Heart left ventricle (tissue), 16 donors: ENCODE measurements at regions not wholly inside any gene's neighbourhood (a gene's known extent, or its start where the extent isn't known, plus 50 kb on each side); places are given as distances from the start of the nearest gene placed in this dataset.
"Not testable (repeated sequence)": the region's sequence is repeated elsewhere in the genome, so short reads cannot be mapped to it uniquely, and the experiment has no call there.

Source experiments
- ATAC-seq, 4 donors: fragments of 200-7000 bp; cut with Tn5 transposase; one replicate each; pipeline ENCODE4 v1.9.1; 2020 to 2022; ENCODE audit warnings: moderate library complexity in 4 of 4, mild to moderate bottlenecking in 3 of 4, moderate number of reproducible peaks in 1 of 4
- DNase-seq, 5 donors: peaks; one replicate each; pipeline ENCODE4 v3.0.0-alpha.2; 2020
- H3K27ac ChIP-seq, 12 donors: fragments of 200-600 bp; sonication (generic) in 4 of 12; one replicate each; pipeline versions ENCODE4 v1.5.0 to v1.8.0; 2016 to 2022; ENCODE audit warnings: mild to moderate bottlenecking in 2 of 12
- H3K27me3 ChIP-seq, 9 donors: fragments of 200-600 bp; sonication (generic) in 2 of 9; one replicate each; pipeline versions ENCODE4 v1.5.1 to v1.8.0; 2016 to 2022; ENCODE audit warnings: mild to moderate bottlenecking in 3 of 9
- H3K36me3 ChIP-seq, 9 donors: fragments of 200-600 bp; sonication (generic) in 2 of 9; one replicate each; pipeline versions ENCODE4 v1.5.0 to v1.8.0; 2018 to 2022; ENCODE audit warnings: mild to moderate bottlenecking in 2 of 9
- H3K4me1 ChIP-seq, 12 donors: fragments of 200-600 bp; sonication (generic) in 4 of 12; one replicate each; pipeline versions ENCODE4 v1.5.0 to v1.8.0; 2016 to 2022; ENCODE audit warnings: mild to moderate bottlenecking in 3 of 12
- H3K4me3 ChIP-seq, 12 donors: fragments of 200-600 bp; sonication (generic) in 4 of 12; one replicate each; pipeline versions ENCODE4 v1.5.0 to v1.8.0; 2017 to 2022; ENCODE audit warnings: mild to moderate bottlenecking in 9 of 12, moderate library complexity in 4 of 12
- H3K9me3 ChIP-seq, 12 donors: fragments of 200-600 bp; sonication (generic) in 4 of 12; one replicate each; pipeline versions ENCODE4 v1.5.0 to v1.8.0; 2016 to 2022; ENCODE audit warnings: mild to moderate bottlenecking in 1 of 12
- CTCF ChIP-seq, 12 donors: fragments of 200-600 bp; sonication (generic) in 4 of 12; IDR thresholded peaks; one replicate each; pipeline versions ENCODE4 v1.5.0 to v1.8.0; 2018 to 2022; ENCODE audit warnings: antibody characterized with exemption in 12 of 12, mild to moderate bottlenecking in 5 of 12
- POLR2A ChIP-seq, 2 donors: fragments of 450-650 bp; IDR thresholded peaks; one replicate each; pipeline ENCODE4 v1.6.1; 2017; ENCODE audit warnings: antibody characterized with exemption in 2 of 2, mild to moderate bottlenecking in 2 of 2, moderate library complexity in 2 of 2
- WGBS, 4 donors: extraction: QIAGEN DNeasy Blood & Tissue Kit in 2 of 4; methylation state at CpG; one replicate each; pipeline versions ENCODE4 v1.1.5 to v1.1.7; 2013 to 2018; 5-methylcytosine and 5-hydroxymethylcytosine counted together
- intact Hi-C, 10 donors: fragments of 100-400 bp; cut with DNase I; formaldehyde crosslinking; loops; one replicate each; pipeline versions ENCODE4 v1.11.1 to v1.14.2; 2022
- donor health status: ischemic (EF 13 %, LVEDD 7.1; RV severe dilation, severe dysfunction).
- donor health status: healthy with polysubstance abuse.
- donor health status: DM: no; HTN: yes; CAD: no.
- donor health status: DM: no; HTN: no; CAD: no.
- donor health status: ischemic (EF 25% LVEDD 6.9; RV normal size, moderate dysfunction).
- donor health status: ischemic (EF 25% LVEDD 5.7; RV mildly dilated, moderate dysfunction).
- donor health status: healthy.
- donor health status: DM: yes; HTN: yes; CAD: no.
- donor health status: ischemic (EF 35%, LVEDD 5.7; RV mildly dilated, moderate dysfunction).
- donor health status: nonischemic (EF 11% LVEDD 7.7; RV severe dilation, severe dysfunction).
- donor health status: DM: yes; HTN: yes; CAD: no.
- donor health status: PGD.
- donor health status: ischemic (EF 29% LVEDD 5.4; RV normal size, mild dysfunction).
- donor health status: nonischemic (EF 23%, LVEDD 6.1; RV moderate dilation, normal function).

GRCh38 chr16:35210681-35211433, 1751.4 kb downstream of the TP53TG3F start:
- peaks cover 0 to 18% (median 0%) of the 10 kb centered on the region in 12 donors for H3K9me3 ChIP-seq
- no peaks in the 10 kb centered on the region for H3K4me1 ChIP-seq
- ATAC-seq (no peak), DNase-seq (no peak)
- no peak overlapping the region for H3K4me3 ChIP-seq
- WGBS, 4 donors = 51 to 59% (median 56%) methylated on average over 3 of the region's 3 CpGs
- intact Hi-C loops = no loop called here
- peaks cover 0 to 16% (median 0%) of the 10 kb centered on the region in 9 donors for H3K27me3 ChIP-seq
- H3K27ac ChIP-seq = no peak overlapping the region
- TF ChIP-seq POLR2A (IDR thresholded peaks at IDR 0.05) = no peak
- TF ChIP-seq CTCF (IDR thresholded peaks at IDR 0.05) = no peak
- no peaks in the 10 kb centered on the region for H3K36me3 ChIP-seq

- ATAC-seq (no peak), DNase-seq (no peak)
- Histone ChIP-seq H3K36me3 (no peaks in the 10 kb centered on the region), H3K27ac (no peak overlapping the region), H3K4me3 (no peak overlapping the region), H3K9me3 (no peaks in the 10 kb centered on the region), H3K4me1 (no peaks in the 10 kb centered on the region), H3K27me3 (no peaks in the 10 kb centered on the region)
- intact Hi-C loops = no loop called here
- TF ChIP-seq POLR2A (IDR thresholded peaks at IDR 0.05) = no peak
These were observed 1755.4 kb downstream of the TP53TG3F start for GRCh38 chr16:35214840-35215239.

- 83 to 89% (median 85%) methylated on average over 3 of the region's 3 CpGs for WGBS, 4 donors
- Histone ChIP-seq H3K4me1 (no peaks in the 10 kb centered on the region), H3K27me3 (no peaks in the 10 kb centered on the region), H3K36me3 (no peaks in the 10 kb centered on the region), H3K9me3 (no peaks in the 10 kb centered on the region), H3K27ac (no peak overlapping the region), H3K4me3 (no peak overlapping the region)
- TF ChIP-seq CTCF (IDR thresholded peaks at IDR 0.05) = no peak
- TF ChIP-seq POLR2A (IDR thresholded peaks at IDR 0.05) = no peak
- intact Hi-C loops = no loop called here
- DNase-seq (no peak), ATAC-seq (no peak)
These were observed 1755.9 kb downstream of the TP53TG3F start for GRCh38 chr16:35215287-35215686.

GRCh38 chr16:35216261-35216660, 1756.8 kb downstream of the TP53TG3F start:
- ATAC-seq, H3K36me3 ChIP-seq, H3K27me3 ChIP-seq, intact Hi-C loops, H3K27ac ChIP-seq, DNase-seq, H3K4me1 ChIP-seq, H3K9me3 ChIP-seq, H3K4me3 ChIP-seq: not testable (repeated sequence)
- 58 to 73% (median 63%) methylated on average over 5 to 6 of the region's 6 CpGs for WGBS, 4 donors

GRCh38 chr16:35221482-35222185, 1762.2 kb downstream of the TP53TG3F start:
- Histone ChIP-seq H3K27ac (no peak overlapping the region), H3K36me3 (no peaks in the 10 kb centered on the region), H3K4me3 (no peak overlapping the region), H3K9me3 (peaks cover 0 to 5% (median 0%) of the 10 kb centered on the region in 12 donors), H3K4me1 (no peaks in the 10 kb centered on the region), H3K27me3 (no peaks in the 10 kb centered on the region)
- intact Hi-C loops = no loop called here
- TF ChIP-seq POLR2A (IDR thresholded peaks at IDR 0.05) (no peak), CTCF (IDR thresholded peaks at IDR 0.05) (no peak)
- ATAC-seq (no peak), DNase-seq (no peak)
- WGBS, 4 donors = 82 to 87% (median 84%) methylated on average over 21 to 32 of the region's 32 CpGs
